IMR-90 (cell line): ENCODE measurements at regions not wholly inside any gene's neighbourhood (a gene's known extent, or its start where the extent isn't known, plus 50 kb on each side); places are given as distances from the start of the nearest gene placed in this dataset.

Experiments
- ATAC-seq: fragments of 200-7000 bp; cut with Tn5 transposase; 2 replicates; pipeline ENCODE4 v1.9.1; 2020; ENCODE audit warnings: low read depth, mild to moderate bottlenecking, moderate library complexity
- BruUV-seq: library from RNA; stranded (reverse); fragments of 400-500 nt; replicated peaks from 2 replicates; lab custom pipeline; 2021; lab: Mats Ljungman, UMichigan
- CTCF ChIA-PET: fragments of 300-600 bp; formaldehyde crosslinking; extraction: SDS; loops from one replicate; lab custom pipeline; 2021; ENCODE audit warnings: antibody characterized with exemption; lab: Yijun Ruan, JAX
- POLR2A ChIA-PET: fragments of 300-600 bp; sonication (Branson Sonifier 250); formaldehyde crosslinking; loops from one replicate; lab custom pipeline; 2022; ENCODE audit warnings: antibody characterized with exemption; ENCODE audit not compliant: unreplicated experiment; lab: Charles Lee
- DNase-seq: peaks from one replicate; pipeline ENCODE4 v3.0.0; 2013
- H2AFZ ChIP-seq: replicated peaks from 2 replicates; pipeline ENCODE3; 2013; ENCODE audit warnings: low read length, mild to moderate bottlenecking; ENCODE audit not compliant: poor library complexity
- H2AK5ac ChIP-seq: 2 replicates; pipeline ENCODE4 v1.6.1; 2013; ENCODE audit warnings: low read depth, low read length, inconsistent platforms
- H2AK9ac ChIP-seq: replicated peaks from 2 replicates; pipeline ENCODE3; 2013; ENCODE audit warnings: mild to moderate bottlenecking, low read depth, low read length, moderate library complexity; ENCODE audit not compliant: poor library complexity
- H2BK120ac ChIP-seq: 2 replicates; pipeline ENCODE4 v1.6.1; 2013; ENCODE audit warnings: low read depth, low read length, inconsistent platforms
- H2BK15ac ChIP-seq: 3 replicates; pipeline ENCODE4 v1.6.1; 2013; ENCODE audit warnings: low read depth, low read length, inconsistent platforms
- H2BK20ac ChIP-seq: 2 replicates; pipeline ENCODE4 v1.6.1; 2013; ENCODE audit warnings: low read depth, mild to moderate bottlenecking, inconsistent platforms, low read length, moderate library complexity
- H2BK5ac ChIP-seq: 2 replicates; pipeline ENCODE4 v1.6.1; 2013; ENCODE audit warnings: mild to moderate bottlenecking, low read depth, low read length, inconsistent platforms; ENCODE audit not compliant: poor library complexity, severe bottlenecking
- H3K14ac ChIP-seq: replicated peaks from 2 replicates; pipeline ENCODE4 v1.6.1; 2013; ENCODE audit warnings: low read depth, low read length, inconsistent platforms
- H3K18ac ChIP-seq: 2 replicates; pipeline ENCODE4 v1.6.1; 2013; ENCODE audit warnings: low read depth, low read length, control low read depth
- H3K23ac ChIP-seq: 2 replicates; pipeline ENCODE4 v1.6.1; 2013; ENCODE audit warnings: low read depth, low read length, inconsistent platforms
- H3K27ac ChIP-seq: 2 replicates; pipeline ENCODE4 v1.5.1; 2013; ENCODE audit warnings: mild to moderate bottlenecking, control low read depth, low read length; ENCODE audit not compliant: insufficient read depth
- H3K27me3 ChIP-seq: 2 replicates; pipeline ENCODE4 v1.6.1; 2013; ENCODE audit warnings: low read length; ENCODE audit not compliant: control insufficient read depth, insufficient read depth
- H3K36me3 ChIP-seq: 2 replicates; pipeline ENCODE4 v1.6.1; 2013; ENCODE audit warnings: low read length, mixed read lengths; ENCODE audit not compliant: control insufficient read depth, insufficient read depth
- H3K4ac ChIP-seq: 2 replicates; pipeline ENCODE4 v1.6.1; 2013; ENCODE audit warnings: low read depth, low read length, inconsistent platforms
- H3K4me1 ChIP-seq: 2 replicates; pipeline ENCODE4 v1.6.1; 2013; ENCODE audit warnings: low read length, mixed read lengths; ENCODE audit not compliant: control insufficient read depth, insufficient read depth
- H3K4me2 ChIP-seq: 2 replicates; pipeline ENCODE4 v1.6.1; 2013; ENCODE audit warnings: low read depth, mild to moderate bottlenecking, control low read depth, low read length, moderate library complexity
- H3K4me3 ChIP-seq: 2 replicates; pipeline ENCODE4 v1.5.1; 2013; ENCODE audit warnings: low read depth, mild to moderate bottlenecking, control low read depth, low read length, moderate library complexity; ENCODE audit not compliant: insufficient read depth
- H3K56ac ChIP-seq: 2 replicates; pipeline ENCODE4 v1.6.1; 2013; ENCODE audit warnings: low read length, inconsistent platforms; ENCODE audit not compliant: insufficient read depth; ENCODE audit errors: extremely low read depth
- H3K79me1 ChIP-seq, 2 experiments: 2 replicates each; pipeline ENCODE4 v1.6.1; 2013; ENCODE audit warnings: low read length in 2 of 2, inconsistent platforms in 1 of 2, low read depth in 1 of 2
- H3K9ac ChIP-seq: 2 replicates; pipeline ENCODE4 v1.6.1; 2013; ENCODE audit warnings: low read depth, low read length, control low read depth
- H3K9me1 ChIP-seq: 2 replicates; pipeline ENCODE4 v1.6.1; 2013; ENCODE audit warnings: low read length, inconsistent platforms; ENCODE audit not compliant: insufficient read depth
- H3K9me3 ChIP-seq: 2 replicates; pipeline ENCODE4 v1.6.1; 2013; ENCODE audit warnings: low read length; ENCODE audit not compliant: control insufficient read depth, insufficient read depth
- H4K20me1 ChIP-seq: 2 replicates; pipeline ENCODE4 v1.6.1; 2013; ENCODE audit warnings: low read length, inconsistent platforms; ENCODE audit not compliant: insufficient read depth
- H4K5ac ChIP-seq: 2 replicates; pipeline ENCODE4 v1.6.1; 2013; ENCODE audit warnings: mild to moderate bottlenecking, low read depth, low read length, control low read depth
- H4K8ac ChIP-seq, 2 experiments: 2 replicates each; pipeline ENCODE4 v1.6.1; 2013; ENCODE audit warnings: low read depth in 2 of 2, low read length in 2 of 2, control low read depth in 1 of 2, inconsistent platforms in 1 of 2
- H4K91ac ChIP-seq: 2 replicates; pipeline ENCODE4 v1.6.1; 2013; ENCODE audit warnings: low read depth, low read length, inconsistent platforms; ENCODE audit not compliant: insufficient read depth
- BHLHE40 ChIP-seq: fragments of 150-350 bp; IDR thresholded peaks from 2 replicates; pipeline ENCODE4 v1.6.1; 2016; ENCODE audit warnings: mild to moderate bottlenecking, low read depth, low read length
- CEBPB ChIP-seq: IDR thresholded peaks from 2 replicates; pipeline ENCODE4 v1.6.1; 2012; ENCODE audit warnings: low read depth, low read length, improper control_type of control experiment
- ELK1 ChIP-seq: fragments of 150-350 bp; IDR thresholded peaks from 2 replicates; pipeline ENCODE4 v1.6.1; 2016; ENCODE audit warnings: low read depth, mild to moderate bottlenecking, low read length, moderate library complexity, borderline replicate concordance
- FOS ChIP-seq: fragments of 150-350 bp; IDR thresholded peaks from 2 replicates; pipeline ENCODE4 v1.6.1; 2016; ENCODE audit warnings: low read depth, low read length
- MAFK ChIP-seq: IDR thresholded peaks from 2 replicates; pipeline ENCODE4 v1.6.1; 2012; ENCODE audit warnings: low read depth, low read length, improper control_type of control experiment
- MAZ ChIP-seq: IDR thresholded peaks from 2 replicates; pipeline ENCODE4 v1.6.1; 2012; ENCODE audit warnings: low read depth, mild to moderate bottlenecking, low read length, improper control_type of control experiment, moderate library complexity, borderline replicate concordance
- MXI1 ChIP-seq: IDR thresholded peaks from 2 replicates; pipeline ENCODE4 v1.6.1; 2012; ENCODE audit warnings: low read depth, mild to moderate bottlenecking, low read length, moderate library complexity, borderline replicate concordance
- POLR2A ChIP-seq: IDR thresholded peaks from 2 replicates; pipeline ENCODE4 v1.6.1; 2012; ENCODE audit warnings: mild to moderate bottlenecking, low read depth, low read length
- RAD21 ChIP-seq: IDR thresholded peaks from 2 replicates; pipeline ENCODE4 v1.6.1; 2012; ENCODE audit warnings: low read length, improper control_type of control experiment
- RCOR1 ChIP-seq: IDR thresholded peaks from 2 replicates; pipeline ENCODE4 v1.6.1; 2012; ENCODE audit warnings: mild to moderate bottlenecking, low read length, improper control_type of control experiment; ENCODE audit not compliant: insufficient replicate concordance
- RFX5 ChIP-seq: IDR thresholded peaks from 2 replicates; pipeline ENCODE4 v1.8.0; 2012; ENCODE audit warnings: low read depth, mild to moderate bottlenecking, low read length, moderate library complexity
- SMC3 ChIP-seq: fragments of 150-350 bp; IDR thresholded peaks from 2 replicates; pipeline ENCODE4 v1.6.1; 2016; ENCODE audit warnings: low read depth, mild to moderate bottlenecking, antibody characterized with exemption, low read length, moderate library complexity
- USF2 ChIP-seq: fragments of 150-350 bp; IDR thresholded peaks from 2 replicates; pipeline ENCODE4 v1.6.1; 2017; ENCODE audit warnings: mild to moderate bottlenecking, antibody characterized with exemption, low read length, low read depth
- WGBS, 2 experiments: methylation state at CpG; one replicate each; pipeline versions ENCODE4 v1.1.5 to v1.1.7; 2013; ENCODE audit warnings: missing lambda C conversion rate in 2 of 2; ENCODE audit not compliant: insufficient read length in 1 of 2; ENCODE audit errors: extremely low coverage in 2 of 2; 5-methylcytosine and 5-hydroxymethylcytosine counted together
- dilution Hi-C: fragments of 300-500 bp; cut with HindIII; formaldehyde crosslinking; loops from one replicate; pipeline ENCODE4 v1.14.3; 2018; ENCODE audit warnings: low sequenced_read_pairs; ENCODE audit not compliant: unreplicated experiment
- in situ Hi-C: fragments of 300-500 bp; cut with MboI; formaldehyde crosslinking; loops from 3 replicates; pipeline ENCODE4 v1.14.3; 2019; ENCODE audit warnings: low sequenced_read_pairs, inconsistent platforms, mixed read lengths
- intact Hi-C: fragments of 100-400 bp; cut with micrococcal nuclease; formaldehyde crosslinking; loops from 2 replicates; pipeline ENCODE4 v1.10.0; 2022
- TF ChIP-seq, protein P1 (sequence below): conservative IDR thresholded peaks from 2 replicates; pipeline ENCODE4 v1.5.1; 2012; ENCODE audit warnings: mild to moderate bottlenecking, low read depth, low read length, improper control_type of control experiment

GRCh38 chr10:121284936-121285335, 313.3 kb downstream of the FGFR2 start:
- Histone ChIP-seq H2BK5ac (no peak overlapping the region), H3K9me1 (no peaks in the 10 kb centered on the region), H3K23ac (no peak overlapping the region), H3K79me1 (no peaks in the 10 kb centered on the region), H2AK5ac (no peak overlapping the region), H3K14ac (no peak overlapping the region), H4K5ac (no peak overlapping the region), H3K9me3 (peaks cover 6% of the 10 kb centered on the region), H4K8ac (no peak overlapping the region), H3K27me3 (no peaks in the 10 kb centered on the region), H3K9ac (no peak overlapping the region), H2AFZ (no peak overlapping the region), H3K4me3 (no peak overlapping the region), H3K56ac (no peak overlapping the region), H2BK15ac (no peak overlapping the region), H3K4me1 (no peaks in the 10 kb centered on the region), H2AK9ac (no peak overlapping the region), H2BK120ac (no peak overlapping the region), H3K4me2 (no peak overlapping the region), H4K91ac (no peak overlapping the region), H4K20me1 (no peaks in the 10 kb centered on the region), H3K4ac (no peak overlapping the region), H3K27ac (no peak overlapping the region), H2BK20ac (no peak overlapping the region), H3K36me3 (no peaks in the 10 kb centered on the region), H3K18ac (no peak overlapping the region)
- POLR2A ChIA-PET, result no interaction called here
- CTCF ChIA-PET, result no interaction called here
- WGBS, 2 experiments, result 20% methylated on average over 1 of the region's 4 CpGs; no CpG with 5 or more reads in 1 of the 2 experiments
- in situ Hi-C loops, result no loop called here
- intact Hi-C loops, result no loop called here
- no TSS peak for BruUV-seq
- DNase-seq (no peak), ATAC-seq (no peak)
- TF ChIP-seq MXI1, result no peak
- TF ChIP-seq BHLHE40, result no peak
- no peak for TF ChIP-seq FOS
- TF ChIP-seq MAZ, result no peak
- TF ChIP-seq ELK1, result no peak
- TF ChIP-seq, protein P1, sequence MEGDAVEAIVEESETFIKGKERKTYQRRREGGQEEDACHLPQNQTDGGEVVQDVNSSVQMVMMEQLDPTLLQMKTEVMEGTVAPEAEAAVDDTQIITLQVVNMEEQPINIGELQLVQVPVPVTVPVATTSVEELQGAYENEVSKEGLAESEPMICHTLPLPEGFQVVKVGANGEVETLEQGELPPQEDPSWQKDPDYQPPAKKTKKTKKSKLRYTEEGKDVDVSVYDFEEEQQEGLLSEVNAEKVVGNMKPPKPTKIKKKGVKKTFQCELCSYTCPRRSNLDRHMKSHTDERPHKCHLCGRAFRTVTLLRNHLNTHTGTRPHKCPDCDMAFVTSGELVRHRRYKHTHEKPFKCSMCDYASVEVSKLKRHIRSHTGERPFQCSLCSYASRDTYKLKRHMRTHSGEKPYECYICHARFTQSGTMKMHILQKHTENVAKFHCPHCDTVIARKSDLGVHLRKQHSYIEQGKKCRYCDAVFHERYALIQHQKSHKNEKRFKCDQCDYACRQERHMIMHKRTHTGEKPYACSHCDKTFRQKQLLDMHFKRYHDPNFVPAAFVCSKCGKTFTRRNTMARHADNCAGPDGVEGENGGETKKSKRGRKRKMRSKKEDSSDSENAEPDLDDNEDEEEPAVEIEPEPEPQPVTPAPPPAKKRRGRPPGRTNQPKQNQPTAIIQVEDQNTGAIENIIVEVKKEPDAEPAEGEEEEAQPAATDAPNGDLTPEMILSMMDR, result no peak
- TF ChIP-seq RCOR1, result no peak
- no peak for TF ChIP-seq SMC3
- no peak for TF ChIP-seq RFX5
- TF ChIP-seq POLR2A, result no peak
- no peak for TF ChIP-seq CEBPB
- no peak for TF ChIP-seq RAD21
- TF ChIP-seq USF2, result no peak
- TF ChIP-seq MAFK, result no peak
- dilution Hi-C loops, result no loop called here
